Natural killer cell treated with Interleukin-12 subunit alpha and Interleukin-12 subunit beta and Interleukin-15 and Interleukin-18, amount 100 ng/mL, for 72 hours (primary cell): ENCODE measurements at regions not wholly inside any gene's neighbourhood (a gene's known extent, or its start where the extent isn't known, plus 50 kb on each side); places are given as distances from the start of the nearest gene placed in this dataset.

ENCODE experiments used
- ATAC-seq, 2 donors: fragments of 150-1000 bp; cut with Tn5 transposase in 1 of 2; sonication (Bioruptor Pico), chemical (Tn5 transposase) in 1 of 2; 2 replicates each; pipeline ENCODE4 v1.10.0; 2021
- DNase-seq: peaks from one replicate; pipeline ENCODE4 v3.0.0; 2022; ENCODE audit warnings: low spot score
- H3K27ac Mint-ChIP-seq, 2 donors: 1 replicate in 1 of 2; 2 replicates in 1 of 2; pipeline ENCODE4 v1.8.0; 2022; ENCODE audit warnings: mixed read lengths in 2 of 2, mild to moderate bottlenecking in 1 of 2, moderate library complexity in 1 of 2
- H3K27me3 Mint-ChIP-seq, 2 donors: 1 replicate in 1 of 2; 2 replicates in 1 of 2; pipeline ENCODE4 v1.8.0; 2022; ENCODE audit warnings: mixed read lengths in 2 of 2
- H3K36me3 Mint-ChIP-seq: one replicate; pipeline ENCODE4 v1.8.0; 2022; ENCODE audit warnings: mixed read lengths
- H3K4me1 Mint-ChIP-seq, 2 donors: 1 replicate in 1 of 2; 2 replicates in 1 of 2; pipeline ENCODE4 v1.8.0; 2022; ENCODE audit warnings: low read depth in 2 of 2, mixed read lengths in 2 of 2, mild to moderate bottlenecking in 1 of 2
- H3K4me3 Mint-ChIP-seq: one replicate; pipeline ENCODE4 v1.8.0; 2022; ENCODE audit warnings: mixed read lengths
- H3K9me3 Mint-ChIP-seq: 2 replicates; pipeline ENCODE4 v1.8.0; 2022; ENCODE audit warnings: mixed read lengths

DNA sequence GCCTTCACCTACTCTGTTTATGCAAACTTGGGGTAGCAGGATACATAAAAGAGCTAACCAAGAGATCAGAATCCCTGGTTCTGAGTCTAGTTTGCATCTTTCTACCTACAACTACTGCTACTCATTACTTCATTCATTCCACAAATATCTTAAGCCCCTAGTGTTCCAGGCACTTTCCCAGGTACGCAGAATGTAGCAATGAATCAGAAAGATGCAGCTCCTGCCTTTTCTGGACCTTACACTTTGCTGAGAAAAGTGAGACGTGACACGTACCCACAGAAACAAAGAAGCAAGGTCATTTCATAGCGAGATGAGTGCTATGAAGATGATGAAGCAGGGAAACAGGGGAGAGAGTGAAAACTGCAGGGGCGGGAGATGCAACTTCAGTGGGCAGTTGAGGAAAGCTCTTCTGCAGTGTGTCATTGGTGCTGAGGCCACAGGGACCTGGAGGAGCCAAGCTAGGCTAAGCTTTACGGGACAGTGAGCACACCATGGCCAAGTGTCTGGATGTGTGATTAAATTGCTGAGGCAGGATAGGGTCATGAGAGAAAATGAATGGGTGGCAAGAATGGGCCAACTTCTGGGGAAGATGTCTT lies 167.9 kb downstream of the TNFSF18 start:
- Mint-ChIP-seq H3K4me1 (peaks cover 38 to 49% of the 10 kb centered on the region in 2 donors), H3K27me3 (no peaks in the 10 kb centered on the region), H3K9me3 (peaks cover 6% of the 10 kb centered on the region), H3K36me3 (peaks cover 21% of the 10 kb centered on the region), H3K27ac (peak overlapping the region; percentile 80 to 94), H3K4me3 (peak overlapping the region; percentile 60)
- peak; percentile 60 to 63 for ATAC-seq
- DNase-seq, result no peak

DNA sequence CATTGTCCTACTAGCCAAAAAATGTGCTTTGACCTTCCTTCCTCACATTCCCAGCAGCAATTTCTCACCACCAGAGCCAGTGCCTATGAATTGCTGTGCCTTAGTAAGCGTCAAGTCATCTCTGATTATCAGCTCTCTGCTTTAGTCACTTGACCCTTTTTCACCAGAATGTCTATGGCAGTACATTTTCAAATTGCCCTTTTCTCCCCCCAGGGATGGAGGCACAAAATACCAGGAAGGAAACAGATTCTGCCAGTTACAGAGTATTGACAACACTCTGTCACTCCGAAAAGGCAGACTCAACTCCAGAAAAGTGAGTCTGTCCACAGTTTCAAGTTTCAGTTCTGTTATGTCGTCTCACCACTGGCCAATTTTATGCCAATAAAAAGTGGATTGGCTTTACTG lies 167.4 kb downstream of the TNFSF18 start:
- DNase-seq, result no peak
- peak; percentile 90 to 92 for ATAC-seq

DNA sequence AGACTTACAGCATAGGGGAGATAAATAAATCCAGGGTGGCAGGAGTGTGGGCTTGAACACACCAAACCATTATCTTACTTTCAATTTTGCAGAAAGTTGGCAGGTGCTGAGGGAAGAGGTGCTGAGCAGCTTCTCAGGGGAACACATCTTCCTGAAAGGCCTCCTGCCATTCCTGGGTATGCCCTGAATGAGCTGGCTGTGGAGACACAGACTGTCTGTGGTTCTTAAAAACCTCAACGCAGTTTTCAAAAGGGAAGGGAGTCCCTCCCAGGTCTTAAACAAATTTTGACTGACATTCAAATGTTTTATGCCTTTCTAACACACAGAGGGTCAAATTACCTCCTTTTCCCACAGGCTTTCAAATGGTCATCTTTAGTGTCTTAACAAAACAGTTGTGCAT lies 166.9 kb downstream of the TNFSF18 start:
- H3K27me3 Mint-ChIP-seq, result no peaks in the 10 kb centered on the region
- peak overlapping the region; percentile 60 for H3K4me3 Mint-ChIP-seq

More for the DNA sequence above, 167.4 kb downstream of the TNFSF18 start:
- Mint-ChIP-seq H3K27me3 (no peaks in the 10 kb centered on the region), H3K4me1 (peaks cover 38 to 49% of the 10 kb centered on the region in 2 donors), H3K9me3 (peaks cover 6% of the 10 kb centered on the region), H3K36me3 (peaks cover 21% of the 10 kb centered on the region), H3K27ac (peak overlapping the region; percentile 80 to 94), H3K4me3 (peak overlapping the region; percentile 60)

DNA sequence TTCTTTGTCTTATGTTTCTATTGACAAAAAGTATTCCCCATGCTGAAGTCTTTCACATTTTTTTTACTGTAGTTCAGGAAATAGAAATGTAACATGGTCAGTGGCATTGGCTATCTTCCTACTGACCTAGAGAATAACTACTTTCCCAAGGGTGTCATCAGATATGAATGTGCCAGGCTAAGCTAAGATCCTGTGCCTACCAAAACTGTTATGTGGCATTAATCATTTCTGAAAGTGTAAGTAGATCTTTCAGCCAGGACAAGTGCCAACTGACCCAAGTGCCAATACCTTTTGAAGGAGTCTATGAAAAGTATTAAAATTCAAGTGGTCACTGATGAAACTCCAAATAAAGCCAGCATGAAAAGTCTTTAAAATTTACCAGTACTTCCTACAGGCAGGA lies 165.3 kb downstream of the TNFSF18 start:
- no peak for ATAC-seq
- no peaks in the 10 kb centered on the region for H3K9me3 Mint-ChIP-seq
- H3K27ac Mint-ChIP-seq, result peak overlapping the region in 1 of 2 donors; percentile 94

More for the DNA sequence above, 166.9 kb downstream of the TNFSF18 start:
- DNase-seq (no peak), ATAC-seq (peak; percentile 71 to 78)
- Mint-ChIP-seq H3K4me1 (peaks cover 40 to 49% of the 10 kb centered on the region in 2 donors), H3K36me3 (peaks cover 21% of the 10 kb centered on the region), H3K9me3 (peaks cover 6% of the 10 kb centered on the region), H3K27ac (peak overlapping the region; percentile 80 to 94)

DNA sequence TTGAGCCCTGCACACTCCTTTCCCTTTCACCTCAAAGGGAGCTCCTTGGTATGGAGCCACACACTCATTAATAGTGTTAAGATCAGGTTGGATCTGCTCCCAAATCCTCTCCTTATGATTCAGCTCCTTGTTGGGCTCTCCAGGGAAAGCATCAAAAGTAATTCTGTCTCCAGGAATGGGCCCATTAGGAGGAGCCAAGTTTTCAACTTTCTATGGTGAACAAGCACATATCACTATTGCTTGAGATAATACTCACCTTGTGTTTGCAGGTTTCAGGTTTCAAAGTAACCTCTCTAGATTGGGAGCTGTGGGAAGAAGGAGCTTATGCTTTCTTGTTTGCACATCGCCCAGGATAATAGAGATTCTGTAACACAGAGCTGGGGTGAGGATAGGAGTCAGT lies 164.8 kb downstream of the TNFSF18 start:
- Mint-ChIP-seq H3K27me3 (no peaks in the 10 kb centered on the region), H3K27ac (no peak overlapping the region), H3K9me3 (no peaks in the 10 kb centered on the region)

More for the DNA sequence above, 165.3 kb downstream of the TNFSF18 start:
- peaks cover 38 to 47% of the 10 kb centered on the region in 2 donors for H3K4me1 Mint-ChIP-seq
- H3K36me3 Mint-ChIP-seq, result peaks cover 15% of the 10 kb centered on the region
- H3K27me3 Mint-ChIP-seq, result no peaks in the 10 kb centered on the region
- peak overlapping the region; percentile 22 for H3K4me3 Mint-ChIP-seq
- DNase-seq, result no peak

DNA sequence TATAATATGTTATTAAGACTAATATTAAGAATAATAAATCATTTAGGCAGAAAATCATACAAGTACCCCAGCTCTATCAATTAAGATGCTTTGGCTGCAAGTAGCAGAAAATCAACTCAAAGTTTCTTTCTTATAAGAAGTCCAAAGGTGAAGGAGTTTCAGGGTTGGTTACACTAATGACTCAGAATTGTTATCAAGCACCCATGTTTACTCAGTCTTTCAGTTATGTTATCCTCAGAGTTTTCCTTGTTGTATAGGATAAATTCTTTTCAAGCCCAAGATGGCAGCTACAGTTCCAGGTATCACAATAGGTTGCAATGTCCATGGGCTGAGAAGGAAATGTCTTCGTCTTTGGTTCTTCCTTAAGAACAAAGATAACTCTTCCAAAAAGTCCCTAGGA lies 163.6 kb downstream of the TNFSF18 start:
- H3K4me3 Mint-ChIP-seq, result no peak overlapping the region
- ATAC-seq, result no peak
- DNase-seq, result no peak
- H3K36me3 Mint-ChIP-seq, result peaks cover 14% of the 10 kb centered on the region
- peaks cover 4% of the 10 kb centered on the region for H3K9me3 Mint-ChIP-seq
- H3K27me3 Mint-ChIP-seq, result no peaks in the 10 kb centered on the region
- H3K4me1 Mint-ChIP-seq, result peaks cover 36% of the 10 kb centered on the region in 2 donors
- H3K27ac Mint-ChIP-seq, result no peak overlapping the region

More for the DNA sequence above, 164.8 kb downstream of the TNFSF18 start:
- peaks cover 9% of the 10 kb centered on the region for H3K36me3 Mint-ChIP-seq
- ATAC-seq, result no peak
- H3K4me1 Mint-ChIP-seq, result peaks cover 38 to 42% of the 10 kb centered on the region in 2 donors
- no peak overlapping the region for H3K4me3 Mint-ChIP-seq
- no peak for DNase-seq

DNA sequence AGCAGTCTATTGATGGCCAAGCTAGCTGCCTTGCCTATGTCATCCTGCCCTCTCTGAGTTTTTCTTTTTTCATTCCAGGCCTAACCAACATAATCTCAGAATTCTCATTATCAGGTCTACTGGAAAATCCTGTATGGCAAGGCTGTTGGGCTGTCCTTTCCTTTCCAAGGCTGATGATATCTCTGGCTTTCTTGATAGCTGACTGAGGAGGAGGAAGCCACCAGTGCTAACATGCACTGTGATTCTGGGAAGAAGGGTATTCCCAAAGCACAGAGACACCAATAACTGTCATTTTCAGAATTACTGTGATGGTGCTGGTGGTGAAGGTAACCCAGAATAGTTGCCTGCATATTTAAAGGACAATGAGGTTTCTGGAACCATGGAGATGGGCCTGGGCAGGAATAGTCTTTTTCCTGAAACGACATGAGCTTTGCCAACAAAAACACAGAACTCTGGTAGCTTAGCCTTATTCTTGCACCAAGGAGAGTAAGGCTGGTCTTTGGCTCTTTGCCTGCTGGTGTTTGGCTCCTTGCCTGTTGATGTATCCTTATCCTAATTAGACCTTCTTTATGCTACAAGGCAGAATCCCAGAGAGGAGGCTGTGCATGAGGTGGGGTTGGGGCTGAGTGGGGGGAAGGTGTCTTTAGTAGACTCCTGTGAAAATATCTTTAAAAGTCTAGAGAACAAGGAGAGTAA lies 157.4 kb downstream of the TNFSF18 start:
- Mint-ChIP-seq H3K9me3 (peaks cover 9% of the 10 kb centered on the region), H3K4me3 (peak overlapping the region; percentile 64), H3K27me3 (no peaks in the 10 kb centered on the region), H3K36me3 (peaks cover 21% of the 10 kb centered on the region), H3K27ac (peak overlapping the region; percentile 81 to 92), H3K4me1 (peaks cover 50 to 53% of the 10 kb centered on the region in 2 donors)
- peak; percentile 59 to 79 for ATAC-seq
- peak; percentile 67 for DNase-seq

DNA sequence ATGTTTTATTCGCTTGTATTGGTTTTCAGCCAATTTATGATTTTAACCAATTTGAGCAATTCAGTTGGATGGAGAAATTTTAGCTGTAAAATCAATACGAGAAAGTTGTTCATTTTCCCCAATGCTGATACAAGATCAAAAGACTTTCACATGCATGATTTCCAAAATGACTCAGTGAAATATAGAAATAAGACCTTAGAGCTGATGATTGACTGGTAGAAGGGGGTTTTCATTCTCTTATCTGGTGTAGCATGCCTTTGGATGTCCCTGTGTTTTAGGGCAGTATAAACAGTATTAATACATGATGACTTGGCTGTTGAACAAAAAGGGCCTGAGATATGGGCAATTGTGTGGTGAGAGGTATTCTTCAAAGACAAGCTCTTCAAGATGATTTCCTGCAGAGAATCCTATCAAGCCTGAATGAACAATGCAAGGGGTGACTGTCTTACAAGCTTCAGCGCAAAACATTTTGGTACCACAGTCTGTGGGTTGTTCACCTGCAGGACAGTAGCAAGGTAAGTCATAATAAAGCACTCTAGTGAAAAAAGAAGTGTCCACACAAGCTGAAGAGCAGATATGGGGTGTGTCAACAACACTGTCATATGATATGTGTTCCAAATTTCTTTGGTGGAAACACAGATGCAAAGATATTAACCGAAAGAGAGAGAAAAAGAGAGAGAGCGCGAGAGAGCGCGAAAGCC lies 156.2 kb downstream of the TNFSF18 start:
- peak overlapping the region; percentile 81 to 92 for H3K27ac Mint-ChIP-seq
- H3K4me3 Mint-ChIP-seq, result peak overlapping the region; percentile 87
- H3K9me3 Mint-ChIP-seq, result peaks cover 12% of the 10 kb centered on the region
- peaks cover 51 to 61% of the 10 kb centered on the region in 2 donors for H3K4me1 Mint-ChIP-seq
- peaks cover 16% of the 10 kb centered on the region for H3K36me3 Mint-ChIP-seq
- ATAC-seq (peak; percentile 39 to 59), DNase-seq (no peak)
- no peaks in the 10 kb centered on the region for H3K27me3 Mint-ChIP-seq

DNA sequence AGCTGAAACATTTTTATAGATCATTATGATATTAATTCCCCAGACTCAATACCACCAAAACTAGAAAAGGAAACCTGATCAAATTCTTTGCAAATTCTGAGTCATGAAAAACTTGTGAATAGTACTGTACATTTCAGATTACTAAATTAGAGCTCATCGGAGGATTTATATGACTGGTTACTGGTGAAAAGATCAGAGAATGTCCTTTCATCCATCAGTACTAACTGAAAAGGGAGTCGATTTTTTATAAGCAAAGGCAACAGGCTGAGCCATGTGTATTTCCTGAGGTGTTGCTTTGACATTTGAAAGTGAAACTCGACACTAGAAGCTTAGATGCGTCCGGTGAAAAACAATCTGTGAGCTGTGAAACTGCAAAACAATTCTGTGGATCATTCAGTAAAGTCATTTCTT lies 155.7 kb downstream of the TNFSF18 start:
- Mint-ChIP-seq H3K9me3 (peaks cover 12% of the 10 kb centered on the region), H3K36me3 (peaks cover 14% of the 10 kb centered on the region), H3K4me1 (peaks cover 55 to 64% of the 10 kb centered on the region in 2 donors), H3K27ac (peak overlapping the region; percentile 81 to 92), H3K27me3 (no peaks in the 10 kb centered on the region), H3K4me3 (peak overlapping the region; percentile 87)
- DNase-seq, result peak; percentile 66
- peak; percentile 85 to 89 for ATAC-seq

DNA sequence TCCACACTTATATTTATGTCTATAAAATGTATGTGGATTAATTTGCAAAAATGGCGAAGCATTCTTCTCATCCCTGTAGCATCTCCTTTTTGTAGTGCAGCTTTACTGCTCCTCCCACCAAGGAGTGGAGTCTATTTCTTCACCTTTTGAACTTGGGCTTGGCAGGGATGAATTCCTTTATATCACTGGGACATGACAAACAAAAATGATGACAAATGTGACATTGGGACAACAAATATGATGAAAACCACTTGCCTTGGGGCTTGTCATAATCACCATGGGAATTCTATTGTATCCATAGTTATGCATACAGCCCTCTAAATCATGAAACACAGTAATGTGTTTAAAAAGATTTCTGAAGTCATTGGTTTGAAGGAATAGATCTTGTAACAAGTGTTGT lies 155.0 kb downstream of the TNFSF18 start:
- DNase-seq (no peak), ATAC-seq (no peak)
- peaks cover 14% of the 10 kb centered on the region for H3K9me3 Mint-ChIP-seq
- H3K27me3 Mint-ChIP-seq, result no peaks in the 10 kb centered on the region
- peaks cover 17% of the 10 kb centered on the region for H3K36me3 Mint-ChIP-seq
- peak overlapping the region; percentile 87 for H3K4me3 Mint-ChIP-seq
- H3K4me1 Mint-ChIP-seq, result peaks cover 60 to 69% of the 10 kb centered on the region in 2 donors
- peak overlapping the region; percentile 81 to 92 for H3K27ac Mint-ChIP-seq

DNA sequence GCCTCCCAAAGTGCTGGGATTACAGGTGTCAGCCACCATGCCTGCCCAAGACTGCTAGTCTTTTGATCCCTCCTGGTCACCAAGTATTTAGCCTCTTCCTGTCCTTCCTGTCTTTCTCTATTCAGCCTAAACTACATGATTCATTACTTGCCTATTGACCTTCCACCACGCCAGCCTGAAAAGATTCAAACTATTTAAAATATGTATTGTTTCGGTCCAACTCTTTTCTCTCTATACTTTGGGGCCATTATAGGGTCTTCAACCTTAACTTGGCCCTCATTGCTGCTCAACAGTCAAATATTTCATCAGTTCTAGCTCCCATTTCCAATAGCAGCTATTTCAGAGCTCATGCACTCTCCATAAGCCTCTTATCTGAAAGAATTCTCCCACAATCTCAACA lies 153.0 kb downstream of the TNFSF18 start:
- no peak overlapping the region for H3K4me3 Mint-ChIP-seq
- peaks cover 16% of the 10 kb centered on the region for H3K9me3 Mint-ChIP-seq
- peak overlapping the region; percentile 50 to 81 for H3K27ac Mint-ChIP-seq
- ATAC-seq, result no peak
- no peaks in the 10 kb centered on the region for H3K27me3 Mint-ChIP-seq
- H3K36me3 Mint-ChIP-seq, result peaks cover 14% of the 10 kb centered on the region
- no peak for DNase-seq
- peaks cover 57 to 64% of the 10 kb centered on the region in 2 donors for H3K4me1 Mint-ChIP-seq

DNA sequence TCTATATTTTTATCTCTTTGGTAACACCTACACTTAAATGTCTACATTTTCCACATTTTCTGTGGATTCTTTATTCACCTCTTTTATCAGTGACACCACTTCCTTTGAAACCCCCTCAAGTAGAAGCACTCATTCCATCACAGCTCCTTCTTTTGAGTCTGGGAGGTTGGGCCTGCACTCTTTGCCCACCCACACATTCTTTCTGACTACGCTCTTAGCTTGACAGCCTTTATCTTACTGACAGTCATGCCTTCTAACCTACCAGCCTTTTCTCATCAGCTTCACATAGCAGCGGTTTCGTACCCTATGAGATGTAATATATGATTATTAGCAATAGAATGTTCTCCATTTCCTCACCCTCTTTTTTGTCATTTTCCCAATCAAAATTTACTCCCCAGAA lies 151.9 kb downstream of the TNFSF18 start:
- Mint-ChIP-seq H3K27me3 (no peaks in the 10 kb centered on the region), H3K4me3 (no peak overlapping the region), H3K4me1 (peaks cover 48 to 54% of the 10 kb centered on the region in 2 donors), H3K36me3 (peaks cover 10% of the 10 kb centered on the region), H3K27ac (peak overlapping the region; percentile 1 to 17), H3K9me3 (peaks cover 16% of the 10 kb centered on the region)
- ATAC-seq, result no peak
- no peak for DNase-seq

DNA sequence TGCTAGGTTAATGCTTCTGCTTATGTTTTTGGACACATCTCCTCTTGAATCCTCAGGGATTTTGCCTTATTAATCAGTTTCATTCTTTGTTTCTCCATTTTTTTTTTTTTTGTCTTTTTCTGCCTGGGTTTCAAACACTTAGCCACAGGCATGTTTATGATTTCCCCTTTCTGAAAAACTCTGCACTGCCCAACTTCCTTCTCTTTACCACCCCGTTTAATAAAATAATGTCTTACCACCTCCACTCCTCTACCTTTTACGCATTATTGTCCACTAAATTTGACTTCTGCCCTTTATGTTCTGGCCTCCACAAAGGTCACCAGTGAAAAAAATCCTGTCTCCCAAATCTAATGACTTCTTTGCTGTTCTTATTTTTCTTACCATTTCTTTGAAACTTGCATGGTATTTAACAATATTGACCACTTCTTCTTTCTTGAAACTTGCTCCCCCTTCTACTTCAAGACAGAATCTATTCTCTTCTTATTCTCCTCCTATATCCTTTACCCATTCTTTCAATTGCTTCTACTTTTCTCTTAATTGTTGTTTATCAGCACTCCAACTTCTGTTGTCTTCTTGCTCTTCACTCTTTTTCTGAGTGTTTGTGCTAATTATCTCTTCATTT lies 150.3 kb downstream of the TNFSF18 start:
- no peak for DNase-seq
- Mint-ChIP-seq H3K9me3 (peaks cover 16% of the 10 kb centered on the region), H3K4me1 (peaks cover 42 to 45% of the 10 kb centered on the region in 2 donors), H3K36me3 (peaks cover 13% of the 10 kb centered on the region), H3K27ac (peak overlapping the region; percentile 26 to 52), H3K27me3 (no peaks in the 10 kb centered on the region), H3K4me3 (peak overlapping the region; percentile 34)
- no peak for ATAC-seq
